HG03342 (cell line): ENCODE measurements at regions not wholly inside any gene's neighbourhood (a gene's known extent, or its start where the extent isn't known, plus 50 kb on each side); places are given as distances from the start of the nearest gene placed in this dataset.
A peak's percentile ranks its signal among the peaks of the same experiment; 100 is the strongest.
"Not testable (repeated sequence)": the region's sequence is repeated elsewhere in the genome, so short reads cannot be mapped to it uniquely, and the experiment has no call there.

Experiments
- ATAC-seq: cut with Tn5 transposase; IDR thresholded peaks from one replicate; pipeline ENCODE4 v1.9.1; 2021; ENCODE audit warnings: mild to moderate bottlenecking, moderate library complexity; ENCODE audit not compliant: unreplicated experiment

- no peak for ATAC-seq
Measured at GRCh38 chr3:118495206-118495605, 539.4 kb downstream of the IGSF11 start.

GRCh38 chr3:118497274-118497673 is 537.4 kb downstream of the IGSF11 start:
- ATAC-seq, result no peak

GRCh38 chr3:118501152-118501551 is 533.5 kb downstream of the IGSF11 start:
- ATAC-seq, result no peak

GRCh38 chr3:118504906-118505305 is 529.7 kb downstream of the IGSF11 start:
- no peak for ATAC-seq

- ATAC-seq, result no peak
Measured at GRCh38 chr3:118505784-118506183, 528.9 kb downstream of the IGSF11 start.

- no peak for ATAC-seq
Measured at GRCh38 chr3:118511402-118511801, 523.2 kb downstream of the IGSF11 start.

- no peak for ATAC-seq
Measured at GRCh38 chr3:118512301-118512700, 522.3 kb downstream of the IGSF11 start.

GRCh38 chr3:118525077-118525476 is 509.6 kb downstream of the IGSF11 start:
- no peak for ATAC-seq

GRCh38 chr3:118526758-118527513 is 507.7 kb downstream of the IGSF11 start:
- peak; percentile 88 for ATAC-seq

GRCh38 chr3:118527514-118528044 is 507.1 kb downstream of the IGSF11 start:
- peak; percentile 27 for ATAC-seq

GRCh38 chr3:118529554-118529953 is 505.1 kb downstream of the IGSF11 start:
- no peak for ATAC-seq

GRCh38 chr3:118530350-118530922 is 504.2 kb downstream of the IGSF11 start:
- no peak for ATAC-seq

GRCh38 chr3:118530927-118531356 is 503.7 kb downstream of the IGSF11 start:
- not testable (repeated sequence) for ATAC-seq

GRCh38 chr3:118531816-118532215 is 502.8 kb downstream of the IGSF11 start:
- ATAC-seq, result no peak

GRCh38 chr3:118533676-118534075 is 501.0 kb downstream of the IGSF11 start:
- ATAC-seq, result no peak

GRCh38 chr3:118534519-118534918 is 500.1 kb downstream of the IGSF11 start:
- no peak for ATAC-seq

GRCh38 chr3:118536764-118537163 is 497.9 kb downstream of the IGSF11 start:
- ATAC-seq, result no peak

GRCh38 chr3:118537454-118537853 is 497.2 kb downstream of the IGSF11 start:
- no peak for ATAC-seq

- ATAC-seq, result no peak
Measured at GRCh38 chr3:118538187-118538586, 496.5 kb downstream of the IGSF11 start.

- ATAC-seq, result not testable (repeated sequence)
Measured at GRCh38 chr3:118539820-118540447, 494.7 kb downstream of the IGSF11 start.

GRCh38 chr3:118540448-118540821 is 494.2 kb downstream of the IGSF11 start:
- ATAC-seq, result not testable (repeated sequence)

GRCh38 chr3:118540826-118541225 is 493.8 kb downstream of the IGSF11 start:
- ATAC-seq, result no peak
